Mesodermal cell (in vitro differentiated cells): ENCODE measurements at regions not wholly inside any gene's neighbourhood (a gene's known extent, or its start where the extent isn't known, plus 50 kb on each side); places are given as distances from the start of the nearest gene placed in this dataset.

ENCODE experiments used
- H3K27ac ChIP-seq: 2 replicates; pipeline ENCODE4 v1.7.0; 2013; ENCODE audit warnings: mild to moderate bottlenecking, low read depth, low read length, moderate library complexity; ENCODE audit not compliant: severe bottlenecking
- H3K36me3 ChIP-seq: 2 replicates; pipeline ENCODE4 v1.7.1; 2013; ENCODE audit warnings: mild to moderate bottlenecking, low read length, moderate library complexity; ENCODE audit not compliant: control insufficient read depth, insufficient read depth
- H3K4me1 ChIP-seq: one replicate; pipeline ENCODE4 v1.7.1; 2013; ENCODE audit warnings: mild to moderate bottlenecking, low read length; ENCODE audit not compliant: insufficient read depth, control insufficient read depth, poor library complexity, severe bottlenecking
- H3K4me3 ChIP-seq: 2 replicates; pipeline ENCODE4 v1.7.0; 2013; ENCODE audit warnings: low read length, control low read depth, mild to moderate bottlenecking; ENCODE audit not compliant: insufficient read depth, poor library complexity, severe bottlenecking; ENCODE audit errors: extremely low read depth
- H3K9me3 ChIP-seq: 2 replicates; pipeline ENCODE4 v1.7.1; 2013; ENCODE audit warnings: mild to moderate bottlenecking, low read length, moderate library complexity; ENCODE audit not compliant: control insufficient read depth
- WGBS, 2 experiments: methylation state at CpG; one replicate each; pipeline ENCODE4 v1.1.5; 2013; ENCODE audit warnings: missing lambda C conversion rate in 2 of 2; ENCODE audit not compliant: insufficient coverage in 2 of 2; 5-methylcytosine and 5-hydroxymethylcytosine counted together

GRCh38 chr1:108050911-108051629, 86.1 kb upstream of the VAV3 start:
- peaks cover 6% of the 10 kb centered on the region for H3K9me3 ChIP-seq
- no peaks in the 10 kb centered on the region for H3K36me3 ChIP-seq
- peak overlapping the region; percentile 79 for H3K27ac ChIP-seq
- WGBS, 2 experiments: 83% methylated on average over 1 of the region's 5 CpGs; no CpG with 5 or more reads in 1 of the 2 experiments
- H3K4me1 ChIP-seq: peaks cover 41% of the 10 kb centered on the region
- H3K4me3 ChIP-seq: no peak overlapping the region

GRCh38 chr1:108050158-108050557, 85.2 kb upstream of the VAV3 start:
- 78 to 95% methylated on average over 2 to 3 of the region's 5 CpGs for WGBS, 2 experiments
- Histone ChIP-seq H3K4me1 (peaks cover 41% of the 10 kb centered on the region), H3K4me3 (no peak overlapping the region), H3K9me3 (peaks cover 6% of the 10 kb centered on the region), H3K36me3 (no peaks in the 10 kb centered on the region), H3K27ac (peak overlapping the region; percentile 79)

- H3K4me1 ChIP-seq: peaks cover 40% of the 10 kb centered on the region
- no peak overlapping the region for H3K27ac ChIP-seq
- 49 to 65% methylated on average over 2 to 5 of the region's 6 CpGs for WGBS, 2 experiments
- H3K9me3 ChIP-seq: peaks cover 6% of the 10 kb centered on the region
- H3K36me3 ChIP-seq: no peaks in the 10 kb centered on the region
- no peak overlapping the region for H3K4me3 ChIP-seq
Measured at GRCh38 chr1:108049178-108049819, 84.3 kb upstream of the VAV3 start.

GRCh38 chr1:108048301-108049177, 83.6 kb upstream of the VAV3 start:
- Histone ChIP-seq H3K9me3 (peaks cover 6% of the 10 kb centered on the region), H3K36me3 (no peaks in the 10 kb centered on the region), H3K4me3 (no peak overlapping the region), H3K27ac (no peak overlapping the region), H3K4me1 (peaks cover 33% of the 10 kb centered on the region)
- WGBS, 2 experiments: 87 to 90% methylated on average over 2 to 3 of the region's 5 CpGs

- Histone ChIP-seq H3K4me3 (no peak overlapping the region), H3K27ac (no peak overlapping the region), H3K4me1 (peaks cover 19% of the 10 kb centered on the region), H3K36me3 (no peaks in the 10 kb centered on the region), H3K9me3 (peaks cover 6% of the 10 kb centered on the region)
- WGBS, 2 experiments: 85 to 86% methylated on average over 4 to 5 of the region's 5 CpGs
Measured at GRCh38 chr1:108047085-108047484, 82.1 kb upstream of the VAV3 start.

- peaks cover 6% of the 10 kb centered on the region for H3K9me3 ChIP-seq
- no peaks in the 10 kb centered on the region for H3K36me3 ChIP-seq
- peaks cover 15% of the 10 kb centered on the region for H3K4me1 ChIP-seq
- H3K27ac ChIP-seq: peak overlapping the region; percentile 11
- WGBS, 2 experiments: 86 to 94% methylated on average over 2 of the region's 2 CpGs
- no peak overlapping the region for H3K4me3 ChIP-seq
Measured at GRCh38 chr1:108046026-108046425, 81.0 kb upstream of the VAV3 start.

- 75% methylated on average over 7 of the region's 7 CpGs for WGBS, 2 experiments
- no peak overlapping the region for H3K4me3 ChIP-seq
- peaks cover 9% of the 10 kb centered on the region for H3K4me1 ChIP-seq
- H3K36me3 ChIP-seq: no peaks in the 10 kb centered on the region
- peaks cover 6% of the 10 kb centered on the region for H3K9me3 ChIP-seq
- peak overlapping the region; percentile 11 for H3K27ac ChIP-seq
Measured at GRCh38 chr1:108045460-108045859, 80.5 kb upstream of the VAV3 start.

GRCh38 chr1:108044318-108044717, 79.3 kb upstream of the VAV3 start:
- H3K9me3 ChIP-seq: peaks cover 6% of the 10 kb centered on the region
- H3K4me3 ChIP-seq: no peak overlapping the region
- peaks cover 5% of the 10 kb centered on the region for H3K4me1 ChIP-seq
- no CpG with 5 or more reads among the region's 2 CpGs for WGBS, 2 experiments
- no peak overlapping the region for H3K27ac ChIP-seq
- H3K36me3 ChIP-seq: no peaks in the 10 kb centered on the region

GRCh38 chr1:108043707-108044106, 78.7 kb upstream of the VAV3 start:
- Histone ChIP-seq H3K9me3 (peaks cover 4% of the 10 kb centered on the region), H3K36me3 (no peaks in the 10 kb centered on the region), H3K27ac (no peak overlapping the region), H3K4me3 (no peak overlapping the region), H3K4me1 (peaks cover 5% of the 10 kb centered on the region)
- WGBS, 2 experiments: 96 to 100% methylated on average over 2 to 5 of the region's 8 CpGs

GRCh38 chr1:108042610-108043009, 77.6 kb upstream of the VAV3 start:
- H3K9me3 ChIP-seq: no peaks in the 10 kb centered on the region
- H3K4me1 ChIP-seq: peaks cover 5% of the 10 kb centered on the region
- H3K36me3 ChIP-seq: no peaks in the 10 kb centered on the region
- no peak overlapping the region for H3K27ac ChIP-seq
- no peak overlapping the region for H3K4me3 ChIP-seq
- WGBS, 2 experiments: 100% methylated on average over 1 of the region's 1 CpG; no CpG with 5 or more reads in 1 of the 2 experiments
